HCT116 (cell line): ENCODE measurements at regions not wholly inside any gene's neighbourhood (a gene's known extent, or its start where the extent isn't known, plus 50 kb on each side); places are given as distances from the start of the nearest gene placed in this dataset.

Experiments
- CEBPB ChIP-seq: IDR thresholded peaks from 2 replicates; pipeline ENCODE4 v1.6.1; 2012; ENCODE audit warnings: low read depth
- EZH2 ChIP-seq: fragments of 200-600 bp; sonication (generic); IDR thresholded peaks from 2 replicates; pipeline ENCODE4 v1.6.1; 2017; ENCODE audit warnings: antibody characterized with exemption, mixed run types
- JUND ChIP-seq: IDR thresholded peaks from 2 replicates; pipeline ENCODE4 v1.6.1; 2012
- POLR2A ChIP-seq: IDR thresholded peaks from 2 replicates; pipeline ENCODE4 v1.7.0; 2011; ENCODE audit warnings: borderline replicate concordance; ENCODE audit not compliant: insufficient read depth, insufficient read length; ENCODE audit errors: extremely low read depth
- RAD21 ChIP-seq: IDR thresholded peaks from 2 replicates; pipeline ENCODE4 v1.6.1; 2012; ENCODE audit warnings: low read depth, mild to moderate bottlenecking
- SP1 ChIP-seq: IDR thresholded peaks from 2 replicates; pipeline ENCODE4 v1.6.1; 2012; ENCODE audit warnings: low read depth
- YY1 ChIP-seq: IDR thresholded peaks from 2 replicates; pipeline ENCODE4 v1.6.1; 2011; ENCODE audit warnings: low read length, low read depth, moderate library complexity, mild to moderate bottlenecking; ENCODE audit not compliant: insufficient replicate concordance; ENCODE audit errors: extremely low read depth
- ZFX ChIP-seq: fragments of 450-650 bp; IDR thresholded peaks from 2 replicates; pipeline ENCODE4 v1.6.1; 2017
- TF ChIP-seq, protein P1 (sequence below), 3 experiments: fragments of 200-600 bp in 1 of 3; sonication (generic) in 1 of 3; IDR thresholded peaks in 2 of 3; conservative IDR thresholded peaks in 1 of 3; 2 replicates each; pipeline ENCODE4 v1.5.1; 2012 to 2017; ENCODE audit warnings: low read depth in 2 of 3, low read length in 2 of 3, antibody characterized with exemption in 1 of 3, borderline replicate concordance in 1 of 3, control low read depth in 1 of 3, mild to moderate bottlenecking in 1 of 3, mixed read lengths in 1 of 3, mixed run types in 1 of 3, moderate library complexity in 1 of 3; ENCODE audit not compliant: insufficient read depth in 1 of 3
- TF ChIP-seq, protein P2 (sequence below): IDR thresholded peaks from 2 replicates; pipeline ENCODE4 v1.6.1; 2012

DNA sequence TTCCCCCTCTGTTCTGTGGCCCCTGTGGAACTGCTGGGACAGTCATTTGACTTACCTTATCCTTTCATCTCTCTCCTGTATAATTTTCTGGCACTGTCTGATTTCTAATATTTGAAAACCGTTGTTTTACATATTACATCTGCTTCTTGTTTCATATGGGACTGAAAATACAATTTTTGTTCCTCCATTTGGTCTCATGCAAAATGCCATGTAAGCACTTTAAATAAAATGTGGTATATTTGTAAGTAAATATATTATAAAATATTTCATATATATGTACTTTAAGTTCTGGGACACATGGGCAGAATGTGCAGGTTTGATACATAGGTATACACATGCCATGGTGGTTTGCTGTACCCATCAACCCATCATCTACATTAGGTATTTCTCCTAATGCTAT, 93.9 kb upstream of the PLPPR5 start:
- TF ChIP-seq, protein P1, sequence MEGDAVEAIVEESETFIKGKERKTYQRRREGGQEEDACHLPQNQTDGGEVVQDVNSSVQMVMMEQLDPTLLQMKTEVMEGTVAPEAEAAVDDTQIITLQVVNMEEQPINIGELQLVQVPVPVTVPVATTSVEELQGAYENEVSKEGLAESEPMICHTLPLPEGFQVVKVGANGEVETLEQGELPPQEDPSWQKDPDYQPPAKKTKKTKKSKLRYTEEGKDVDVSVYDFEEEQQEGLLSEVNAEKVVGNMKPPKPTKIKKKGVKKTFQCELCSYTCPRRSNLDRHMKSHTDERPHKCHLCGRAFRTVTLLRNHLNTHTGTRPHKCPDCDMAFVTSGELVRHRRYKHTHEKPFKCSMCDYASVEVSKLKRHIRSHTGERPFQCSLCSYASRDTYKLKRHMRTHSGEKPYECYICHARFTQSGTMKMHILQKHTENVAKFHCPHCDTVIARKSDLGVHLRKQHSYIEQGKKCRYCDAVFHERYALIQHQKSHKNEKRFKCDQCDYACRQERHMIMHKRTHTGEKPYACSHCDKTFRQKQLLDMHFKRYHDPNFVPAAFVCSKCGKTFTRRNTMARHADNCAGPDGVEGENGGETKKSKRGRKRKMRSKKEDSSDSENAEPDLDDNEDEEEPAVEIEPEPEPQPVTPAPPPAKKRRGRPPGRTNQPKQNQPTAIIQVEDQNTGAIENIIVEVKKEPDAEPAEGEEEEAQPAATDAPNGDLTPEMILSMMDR (IDR thresholded peaks at IDR 0.05 in 2 of 3, conservative IDR thresholded peaks at IDR 0.05 in 1 of 3; ENCODE audit: borderline replicate concordance in 1 of 3, insufficient read depth in 1 of 3, low read depth in 2 of 3, low read length in 2 of 3), result no peak
- no peak for TF ChIP-seq EZH2
- no peak for TF ChIP-seq SP1
- TF ChIP-seq CEBPB, result no peak
- no peak for TF ChIP-seq YY1
- TF ChIP-seq RAD21, result no peak
- TF ChIP-seq, protein P2, sequence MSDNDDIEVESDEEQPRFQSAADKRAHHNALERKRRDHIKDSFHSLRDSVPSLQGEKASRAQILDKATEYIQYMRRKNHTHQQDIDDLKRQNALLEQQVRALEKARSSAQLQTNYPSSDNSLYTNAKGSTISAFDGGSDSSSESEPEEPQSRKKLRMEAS, result no peak
- no peak for TF ChIP-seq POLR2A
- no peak for TF ChIP-seq ZFX
- no peak for TF ChIP-seq JUND
